Osteocyte (in vitro differentiated cells): ENCODE measurements at regions not wholly inside any gene's neighbourhood (a gene's known extent, or its start where the extent isn't known, plus 50 kb on each side); places are given as distances from the start of the nearest gene placed in this dataset.

ENCODE experiments used
- DNase-seq: peaks from one replicate; pipeline ENCODE4 v3.0.0; 2021; ENCODE audit warnings: mixed read lengths; ENCODE audit not compliant: unreplicated experiment; ENCODE audit errors: extremely low spot score
- H3K27ac Mint-ChIP-seq: one replicate; pipeline ENCODE4 v1.8.0; 2021; ENCODE audit warnings: mild to moderate bottlenecking, mixed read lengths; ENCODE audit not compliant: unreplicated experiment
- H3K27me3 Mint-ChIP-seq: one replicate; pipeline ENCODE4 v1.8.0; 2021; ENCODE audit warnings: mixed read lengths; ENCODE audit not compliant: unreplicated experiment
- H3K36me3 Mint-ChIP-seq: one replicate; pipeline ENCODE4 v1.8.0; 2021; ENCODE audit warnings: mixed read lengths; ENCODE audit not compliant: unreplicated experiment
- H3K4me1 Mint-ChIP-seq: one replicate; pipeline ENCODE4 v1.8.0; 2021; ENCODE audit warnings: mixed read lengths; ENCODE audit not compliant: unreplicated experiment
- H3K4me3 Mint-ChIP-seq: one replicate; pipeline ENCODE4 v1.8.0; 2021; ENCODE audit warnings: mild to moderate bottlenecking, moderate library complexity, mixed read lengths; ENCODE audit not compliant: unreplicated experiment
- H3K9me3 Mint-ChIP-seq: one replicate; pipeline ENCODE4 v1.8.0; 2021; ENCODE audit warnings: mixed read lengths; ENCODE audit not compliant: unreplicated experiment
- CTCF ChIP-seq: fragments of 200-600 bp; sonication (generic); IDR thresholded peaks from 2 replicates; pipeline ENCODE4 v1.5.0; 2021; ENCODE audit warnings: antibody characterized with exemption, mild to moderate bottlenecking, moderate library complexity

- H3K27ac Mint-ChIP-seq: no peak overlapping the region
- H3K9me3 Mint-ChIP-seq: peaks cover 5% of the 10 kb centered on the region
- no peak for DNase-seq
- no peaks in the 10 kb centered on the region for H3K27me3 Mint-ChIP-seq
- H3K4me3 Mint-ChIP-seq: no peak overlapping the region
- H3K4me1 Mint-ChIP-seq: peaks cover 5% of the 10 kb centered on the region
- no peak for TF ChIP-seq CTCF
- peaks cover 2% of the 10 kb centered on the region for H3K36me3 Mint-ChIP-seq
Observed at GRCh38 chr2:65527451-65528240, 95.2 kb upstream of the SPRED2 start.

GRCh38 chr2:65525616-65526231, 93.3 kb upstream of the SPRED2 start:
- peaks cover 5% of the 10 kb centered on the region for H3K4me1 Mint-ChIP-seq
- DNase-seq: no peak
- H3K27me3 Mint-ChIP-seq: no peaks in the 10 kb centered on the region
- H3K4me3 Mint-ChIP-seq: no peak overlapping the region
- peaks cover 2% of the 10 kb centered on the region for H3K36me3 Mint-ChIP-seq
- no peak for TF ChIP-seq CTCF
- H3K27ac Mint-ChIP-seq: peak overlapping the region; percentile 20
- peaks cover 5% of the 10 kb centered on the region for H3K9me3 Mint-ChIP-seq

- Mint-ChIP-seq H3K27ac (no peak overlapping the region), H3K9me3 (peaks cover 9% of the 10 kb centered on the region), H3K27me3 (no peaks in the 10 kb centered on the region), H3K4me3 (no peak overlapping the region), H3K36me3 (peaks cover 2% of the 10 kb centered on the region), H3K4me1 (peaks cover 5% of the 10 kb centered on the region)
- TF ChIP-seq CTCF: no peak
- DNase-seq: no peak
Observed at GRCh38 chr2:65522922-65523321, 90.5 kb upstream of the SPRED2 start.

GRCh38 chr2:65518751-65519150, 86.4 kb upstream of the SPRED2 start:
- peaks cover 4% of the 10 kb centered on the region for H3K9me3 Mint-ChIP-seq
- no peak overlapping the region for H3K4me3 Mint-ChIP-seq
- no peak overlapping the region for H3K27ac Mint-ChIP-seq
- DNase-seq: no peak
- no peak for TF ChIP-seq CTCF
- no peaks in the 10 kb centered on the region for H3K27me3 Mint-ChIP-seq
- no peaks in the 10 kb centered on the region for H3K36me3 Mint-ChIP-seq
- H3K4me1 Mint-ChIP-seq: peaks cover 5% of the 10 kb centered on the region

GRCh38 chr2:65514555-65515195, 82.3 kb upstream of the SPRED2 start:
- no peak for TF ChIP-seq CTCF

More at GRCh38 chr2:65514555-65515195, 82.3 kb upstream of the SPRED2 start:
- Mint-ChIP-seq H3K27ac (no peak overlapping the region), H3K4me1 (peaks cover 5% of the 10 kb centered on the region), H3K36me3 (peaks cover 1% of the 10 kb centered on the region), H3K9me3 (peaks cover 4% of the 10 kb centered on the region), H3K4me3 (no peak overlapping the region), H3K27me3 (no peaks in the 10 kb centered on the region)
- DNase-seq: no peak
